ENCODE measurements at regions not wholly inside any gene's neighbourhood (a gene's known extent, or its start where the extent isn't known, plus 50 kb on each side); places are given as distances from the start of the nearest gene placed in this dataset.

DNA sequence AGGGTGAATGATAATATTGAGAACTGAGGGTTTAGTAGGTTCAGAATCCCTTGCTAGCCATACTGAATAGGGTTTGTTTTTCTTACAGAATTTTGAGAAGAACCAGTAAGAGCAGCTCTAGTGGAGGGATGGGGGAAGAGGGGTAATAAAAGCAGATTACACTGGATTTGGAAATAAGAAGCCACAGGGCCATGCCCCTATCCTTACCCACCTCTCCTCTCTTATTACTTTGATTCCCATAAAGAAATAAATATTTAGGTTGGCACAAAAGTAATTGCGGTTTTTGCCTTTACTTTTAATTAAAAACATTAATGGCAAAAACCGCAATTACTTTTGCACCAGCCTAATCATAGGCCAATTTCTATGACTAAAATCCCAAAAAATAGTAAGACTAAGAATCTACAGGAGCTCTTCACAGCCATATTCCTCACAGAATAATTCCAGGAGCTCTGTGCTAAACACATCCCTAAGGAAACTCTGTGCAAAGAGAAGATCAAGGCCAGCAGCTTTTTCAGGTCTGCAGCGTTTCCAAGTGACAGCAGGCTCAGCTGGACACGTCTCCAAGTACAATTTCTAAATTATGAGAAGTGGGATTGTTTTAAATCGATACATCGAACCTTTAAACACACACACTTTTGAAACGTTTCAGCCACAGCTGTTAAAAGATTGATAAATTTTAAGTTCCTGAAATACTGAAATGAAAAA lies 58.4 kb upstream of the RTN4 start:
- Histone ChIP-seq H3K36me3 (no peaks in the 10 kb centered on the region), H3K27me3 (no peaks in the 10 kb centered on the region), H3K27ac (no peak overlapping the region), H3K9me3 (no peaks in the 10 kb centered on the region), H3K4me1 (peaks cover 12 to 26% (median 20%) of the 10 kb centered on the region in 4 donors), H3K4me3 (no peak overlapping the region)
- DNase-seq = no peak
- ATAC-seq (ENCODE audit: low FRiP score in 2 of 2) = no peak
- WGBS, 2 donors = 85 to 90% methylated on average over 7 of the region's 7 CpGs
- TF ChIP-seq, protein P1, sequence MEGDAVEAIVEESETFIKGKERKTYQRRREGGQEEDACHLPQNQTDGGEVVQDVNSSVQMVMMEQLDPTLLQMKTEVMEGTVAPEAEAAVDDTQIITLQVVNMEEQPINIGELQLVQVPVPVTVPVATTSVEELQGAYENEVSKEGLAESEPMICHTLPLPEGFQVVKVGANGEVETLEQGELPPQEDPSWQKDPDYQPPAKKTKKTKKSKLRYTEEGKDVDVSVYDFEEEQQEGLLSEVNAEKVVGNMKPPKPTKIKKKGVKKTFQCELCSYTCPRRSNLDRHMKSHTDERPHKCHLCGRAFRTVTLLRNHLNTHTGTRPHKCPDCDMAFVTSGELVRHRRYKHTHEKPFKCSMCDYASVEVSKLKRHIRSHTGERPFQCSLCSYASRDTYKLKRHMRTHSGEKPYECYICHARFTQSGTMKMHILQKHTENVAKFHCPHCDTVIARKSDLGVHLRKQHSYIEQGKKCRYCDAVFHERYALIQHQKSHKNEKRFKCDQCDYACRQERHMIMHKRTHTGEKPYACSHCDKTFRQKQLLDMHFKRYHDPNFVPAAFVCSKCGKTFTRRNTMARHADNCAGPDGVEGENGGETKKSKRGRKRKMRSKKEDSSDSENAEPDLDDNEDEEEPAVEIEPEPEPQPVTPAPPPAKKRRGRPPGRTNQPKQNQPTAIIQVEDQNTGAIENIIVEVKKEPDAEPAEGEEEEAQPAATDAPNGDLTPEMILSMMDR (IDR thresholded peaks at IDR 0.05) = no peak
- TF ChIP-seq POLR2AphosphoS5 (IDR thresholded peaks at IDR 0.05) = no peak
- TF ChIP-seq EP300 (IDR thresholded peaks at IDR 0.05) = no peak
- TF ChIP-seq POLR2A (IDR thresholded peaks at IDR 0.05) = no peak

DNA sequence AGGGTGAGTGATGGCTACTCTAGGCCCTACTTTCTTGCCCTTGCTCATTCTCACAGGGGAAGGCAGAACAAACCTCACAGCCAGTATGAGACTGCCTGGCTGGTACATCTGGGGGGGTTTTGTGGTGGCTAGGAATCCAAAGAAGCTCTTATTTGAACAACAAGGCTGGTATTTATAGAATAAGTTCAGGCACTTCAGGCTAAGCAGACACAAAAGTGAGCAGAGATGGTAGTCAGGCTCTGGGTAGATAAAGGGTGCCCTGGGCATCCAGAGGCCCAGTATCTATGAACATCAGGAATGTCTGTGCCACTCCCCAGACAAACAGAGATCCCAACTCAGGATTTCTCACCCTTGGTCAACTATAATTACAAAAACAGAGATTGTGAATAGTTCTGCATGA lies 57.2 kb upstream of the RTN4 start:
- no peak overlapping the region for H3K4me3 ChIP-seq
- no peak for DNase-seq
- H3K36me3 ChIP-seq = no peaks in the 10 kb centered on the region
- H3K9me3 ChIP-seq = no peaks in the 10 kb centered on the region
- H3K27me3 ChIP-seq = no peaks in the 10 kb centered on the region
- no peak overlapping the region for H3K27ac ChIP-seq
- H3K4me1 ChIP-seq = peaks cover 13 to 19% (median 15%) of the 10 kb centered on the region in 4 donors
- ATAC-seq (ENCODE audit: low FRiP score in 2 of 2) = no peak
- TF ChIP-seq POLR2A (IDR thresholded peaks at IDR 0.05) = no peak
- no peak for TF ChIP-seq EP300 (IDR thresholded peaks at IDR 0.05)
- TF ChIP-seq, protein P1 (IDR thresholded peaks at IDR 0.05) = no peak
- no peak for TF ChIP-seq POLR2AphosphoS5 (IDR thresholded peaks at IDR 0.05)

GRCh38 chr2:55106148-55106547 lies 55.9 kb upstream of the RTN4 start:
- WGBS, 2 donors = 94 to 100% methylated on average over 1 of the region's 1 CpG

DNA sequence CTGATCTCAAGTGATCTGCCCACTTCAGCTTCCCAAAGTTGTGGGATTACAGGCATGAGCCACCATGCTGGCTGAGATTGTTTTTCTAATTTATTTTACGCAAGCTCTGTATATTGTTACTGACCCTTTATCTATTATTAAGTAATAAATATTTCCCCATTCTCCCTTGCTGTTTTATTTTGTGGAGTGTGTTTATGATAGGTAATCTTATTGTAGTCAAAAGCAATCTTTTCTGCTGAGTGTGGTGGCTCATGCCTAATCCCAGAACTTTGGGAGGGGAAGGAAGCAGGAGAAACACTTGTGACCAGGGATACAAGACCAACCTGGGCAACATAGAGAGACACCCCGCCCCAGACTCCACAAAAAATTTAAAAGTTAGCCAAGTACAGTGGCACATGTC lies 55.2 kb upstream of the RTN4 start:
- Histone ChIP-seq H3K27me3 (no peaks in the 10 kb centered on the region), H3K27ac (no peak overlapping the region), H3K4me3 (no peak overlapping the region), H3K9me3 (no peaks in the 10 kb centered on the region), H3K4me1 (peaks cover 2 to 26% (median 7%) of the 10 kb centered on the region in 4 donors), H3K36me3 (no peaks in the 10 kb centered on the region)
- ATAC-seq (ENCODE audit: low FRiP score in 2 of 2) (no peak), DNase-seq (no peak)
- no peak for TF ChIP-seq POLR2A (IDR thresholded peaks at IDR 0.05)
- TF ChIP-seq, protein P1 (IDR thresholded peaks at IDR 0.05) = no peak
- no peak for TF ChIP-seq POLR2AphosphoS5 (IDR thresholded peaks at IDR 0.05)
- no peak for TF ChIP-seq EP300 (IDR thresholded peaks at IDR 0.05)
- 90 to 93% methylated on average over 2 of the region's 2 CpGs for WGBS, 2 donors

More at GRCh38 chr2:55106148-55106547, 55.9 kb upstream of the RTN4 start:
- TF ChIP-seq POLR2A (IDR thresholded peaks at IDR 0.05) (no peak), POLR2AphosphoS5 (IDR thresholded peaks at IDR 0.05) (no peak), EP300 (IDR thresholded peaks at IDR 0.05) (no peak)
- TF ChIP-seq, protein P1 (IDR thresholded peaks at IDR 0.05) = no peak
- Histone ChIP-seq H3K27me3 (no peaks in the 10 kb centered on the region), H3K27ac (no peak overlapping the region), H3K4me1 (peaks cover under 1 to 19% (median 6%) of the 10 kb centered on the region in 4 donors), H3K36me3 (no peaks in the 10 kb centered on the region), H3K9me3 (no peaks in the 10 kb centered on the region), H3K4me3 (no peak overlapping the region)
- ATAC-seq (ENCODE audit: low FRiP score in 2 of 2) = no peak
- DNase-seq = no peak

- Histone ChIP-seq H3K4me3 (no peak overlapping the region), H3K36me3 (no peaks in the 10 kb centered on the region), H3K4me1 (peaks cover 15 to 45% (median 20%) of the 10 kb centered on the region in 4 donors), H3K27me3 (no peaks in the 10 kb centered on the region), H3K9me3 (no peaks in the 10 kb centered on the region), H3K27ac (peak overlapping the region in 2 of 4 donors; percentile 4 to 61)
- DNase-seq (no peak), ATAC-seq (ENCODE audit: low FRiP score in 2 of 2) (no peak)
- no peak for TF ChIP-seq POLR2A (IDR thresholded peaks at IDR 0.05)
- TF ChIP-seq EP300 (IDR thresholded peaks at IDR 0.05) = no peak
- no peak for TF ChIP-seq POLR2AphosphoS5 (IDR thresholded peaks at IDR 0.05)
- TF ChIP-seq, protein P1 (IDR thresholded peaks at IDR 0.05) = no peak
- WGBS, 2 donors = 48 to 56% methylated on average over 3 of the region's 3 CpGs
Observed at GRCh38 chr2:55103046-55103445, 52.8 kb upstream of the RTN4 start.
